Transverse colon (tissue), 4 donors: ENCODE measurements at regions not wholly inside any gene's neighbourhood (a gene's known extent, or its start where the extent isn't known, plus 50 kb on each side); places are given as distances from the start of the nearest gene placed in this dataset.

Experiments
- EP300 ChIP-seq: sonication (generic); formaldehyde crosslinking; IDR thresholded peaks from one replicate; pipeline ENCODE4 v1.6.1; 2017; ENCODE audit warnings: antibody characterized with exemption, low read depth
- POLR2A ChIP-seq: fragments of 450-650 bp; IDR thresholded peaks from one replicate; pipeline ENCODE4 v1.6.1; 2016; ENCODE audit warnings: antibody characterized with exemption, mild to moderate bottlenecking, moderate library complexity
- POLR2AphosphoS5 ChIP-seq, 3 donors: sonication (generic); formaldehyde crosslinking; IDR thresholded peaks; one replicate each; pipeline ENCODE4 v1.6.1; 2016; ENCODE audit warnings: antibody characterized with exemption in 3 of 3
- TF ChIP-seq, protein P1 (sequence below), 5 experiments: fragments of 200-600 bp in 3 of 5; fragments of 450-650 bp in 2 of 5; sonication (generic) in 3 of 5; IDR thresholded peaks; 1 replicate in 2 of 5; 2 replicates in 3 of 5; pipeline ENCODE4 v1.5.1; 2016 to 2017; ENCODE audit warnings: antibody characterized with exemption in 5 of 5, inconsistent platforms in 3 of 5, mild to moderate bottlenecking in 2 of 5, moderate library complexity in 1 of 5

DNA sequence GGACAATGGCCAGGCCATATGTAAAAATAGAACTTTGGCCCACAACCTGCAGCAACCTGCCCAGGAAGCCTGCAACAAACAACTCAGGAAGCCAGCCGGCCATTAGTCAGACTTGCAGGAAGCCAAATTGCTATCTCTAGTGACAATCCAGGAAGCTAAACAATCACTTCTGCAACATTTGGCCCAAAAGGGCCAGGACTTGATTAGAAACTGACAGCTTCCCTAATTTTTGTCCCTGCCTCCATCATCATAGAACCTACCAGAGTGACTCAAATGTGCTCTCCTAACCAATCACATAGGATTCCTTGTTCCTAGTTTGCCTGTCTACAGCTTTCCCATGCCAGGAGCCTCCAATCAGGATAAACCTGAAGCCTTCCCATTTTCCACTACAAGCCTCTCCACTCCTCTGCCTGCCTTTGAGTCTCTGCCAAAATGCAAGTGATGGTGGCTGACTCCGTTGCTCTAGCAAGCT is 639.3 kb downstream of the PTPRU start:
- TF ChIP-seq, protein P1, sequence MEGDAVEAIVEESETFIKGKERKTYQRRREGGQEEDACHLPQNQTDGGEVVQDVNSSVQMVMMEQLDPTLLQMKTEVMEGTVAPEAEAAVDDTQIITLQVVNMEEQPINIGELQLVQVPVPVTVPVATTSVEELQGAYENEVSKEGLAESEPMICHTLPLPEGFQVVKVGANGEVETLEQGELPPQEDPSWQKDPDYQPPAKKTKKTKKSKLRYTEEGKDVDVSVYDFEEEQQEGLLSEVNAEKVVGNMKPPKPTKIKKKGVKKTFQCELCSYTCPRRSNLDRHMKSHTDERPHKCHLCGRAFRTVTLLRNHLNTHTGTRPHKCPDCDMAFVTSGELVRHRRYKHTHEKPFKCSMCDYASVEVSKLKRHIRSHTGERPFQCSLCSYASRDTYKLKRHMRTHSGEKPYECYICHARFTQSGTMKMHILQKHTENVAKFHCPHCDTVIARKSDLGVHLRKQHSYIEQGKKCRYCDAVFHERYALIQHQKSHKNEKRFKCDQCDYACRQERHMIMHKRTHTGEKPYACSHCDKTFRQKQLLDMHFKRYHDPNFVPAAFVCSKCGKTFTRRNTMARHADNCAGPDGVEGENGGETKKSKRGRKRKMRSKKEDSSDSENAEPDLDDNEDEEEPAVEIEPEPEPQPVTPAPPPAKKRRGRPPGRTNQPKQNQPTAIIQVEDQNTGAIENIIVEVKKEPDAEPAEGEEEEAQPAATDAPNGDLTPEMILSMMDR (IDR thresholded peaks at IDR 0.05), result no peak
- TF ChIP-seq POLR2A (no peak), POLR2AphosphoS5 (IDR thresholded peaks at IDR 0.05) (no peak), EP300 (no peak)
